ENCODE measurements at regions not wholly inside any gene's neighbourhood (a gene's known extent, or its start where the extent isn't known, plus 50 kb on each side); places are given as distances from the start of the nearest gene placed in this dataset.

- no peak for TF ChIP-seq CTCF (IDR thresholded peaks at IDR 0.05; ENCODE audit: insufficient read depth, low read depth, low read length)
- TF ChIP-seq EZH2 (IDR thresholded peaks at IDR 0.05; ENCODE audit: insufficient read depth, low read length): no peak
These were observed 747.9 kb downstream of the NXPH1 start for GRCh38 chr7:9181356-9181755.

All from astrocyte (in vitro differentiated cells and primary cell).